ENCODE measurements at regions not wholly inside any gene's neighbourhood (a gene's known extent, or its start where the extent isn't known, plus 50 kb on each side); places are given as distances from the start of the nearest gene placed in this dataset.
A peak's percentile ranks its signal among the peaks of the same experiment; 100 is the strongest.

DNA sequence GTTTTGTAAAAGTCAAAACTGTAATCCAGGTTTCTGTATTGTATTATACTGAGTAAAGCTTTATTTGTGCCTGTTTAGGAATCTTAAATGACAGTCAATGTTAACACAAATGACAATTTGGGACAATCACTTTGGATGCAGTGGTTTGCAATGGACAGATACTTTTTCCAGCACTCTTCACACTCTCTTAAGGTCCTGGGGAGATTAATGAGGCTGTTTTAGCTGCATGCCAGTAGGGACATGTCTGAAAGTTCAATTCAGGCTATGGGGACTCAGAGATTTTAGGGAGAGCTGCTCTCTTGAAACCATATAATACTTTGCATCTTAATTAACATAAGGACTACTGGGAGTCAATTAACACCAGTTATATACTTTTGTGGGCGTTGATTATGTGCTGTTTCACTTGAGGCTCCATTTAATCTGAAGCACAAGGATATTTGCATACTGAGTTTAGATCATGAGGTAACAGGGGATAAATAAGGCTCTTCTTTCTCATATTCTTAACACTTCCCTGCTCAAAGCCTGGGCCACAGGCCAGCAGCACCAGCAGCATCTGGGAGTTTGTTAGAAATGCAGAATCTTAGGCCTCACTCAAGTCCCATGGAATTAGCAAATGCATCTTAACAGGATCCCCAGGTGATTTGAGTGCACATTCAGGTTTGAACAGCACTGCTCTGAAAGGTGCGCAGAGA lies 972.8 kb downstream of the PLOD2 start:
- H4K20me1 ChIP-seq (replicated peaks; ENCODE audit: insufficient read depth) = no peaks in the 10 kb centered on the region
- H3K27me3 ChIP-seq (ENCODE audit: insufficient read depth) = no peaks in the 10 kb centered on the region
- no peaks in the 10 kb centered on the region for H3K27me3 Mint-ChIP-seq (ENCODE audit: insufficient read depth, low read depth, poor library complexity)
- H3K9me3 Mint-ChIP-seq = no peaks in the 10 kb centered on the region
- no peak overlapping the region for H2AFZ ChIP-seq
- no peaks in the 10 kb centered on the region for H3F3A ChIP-seq (replicated peaks; ENCODE audit: low read depth)
- no peak; the same call in 2 of the 3 replicates for ATAC-seq
- TF ChIP-seq, protein P1, sequence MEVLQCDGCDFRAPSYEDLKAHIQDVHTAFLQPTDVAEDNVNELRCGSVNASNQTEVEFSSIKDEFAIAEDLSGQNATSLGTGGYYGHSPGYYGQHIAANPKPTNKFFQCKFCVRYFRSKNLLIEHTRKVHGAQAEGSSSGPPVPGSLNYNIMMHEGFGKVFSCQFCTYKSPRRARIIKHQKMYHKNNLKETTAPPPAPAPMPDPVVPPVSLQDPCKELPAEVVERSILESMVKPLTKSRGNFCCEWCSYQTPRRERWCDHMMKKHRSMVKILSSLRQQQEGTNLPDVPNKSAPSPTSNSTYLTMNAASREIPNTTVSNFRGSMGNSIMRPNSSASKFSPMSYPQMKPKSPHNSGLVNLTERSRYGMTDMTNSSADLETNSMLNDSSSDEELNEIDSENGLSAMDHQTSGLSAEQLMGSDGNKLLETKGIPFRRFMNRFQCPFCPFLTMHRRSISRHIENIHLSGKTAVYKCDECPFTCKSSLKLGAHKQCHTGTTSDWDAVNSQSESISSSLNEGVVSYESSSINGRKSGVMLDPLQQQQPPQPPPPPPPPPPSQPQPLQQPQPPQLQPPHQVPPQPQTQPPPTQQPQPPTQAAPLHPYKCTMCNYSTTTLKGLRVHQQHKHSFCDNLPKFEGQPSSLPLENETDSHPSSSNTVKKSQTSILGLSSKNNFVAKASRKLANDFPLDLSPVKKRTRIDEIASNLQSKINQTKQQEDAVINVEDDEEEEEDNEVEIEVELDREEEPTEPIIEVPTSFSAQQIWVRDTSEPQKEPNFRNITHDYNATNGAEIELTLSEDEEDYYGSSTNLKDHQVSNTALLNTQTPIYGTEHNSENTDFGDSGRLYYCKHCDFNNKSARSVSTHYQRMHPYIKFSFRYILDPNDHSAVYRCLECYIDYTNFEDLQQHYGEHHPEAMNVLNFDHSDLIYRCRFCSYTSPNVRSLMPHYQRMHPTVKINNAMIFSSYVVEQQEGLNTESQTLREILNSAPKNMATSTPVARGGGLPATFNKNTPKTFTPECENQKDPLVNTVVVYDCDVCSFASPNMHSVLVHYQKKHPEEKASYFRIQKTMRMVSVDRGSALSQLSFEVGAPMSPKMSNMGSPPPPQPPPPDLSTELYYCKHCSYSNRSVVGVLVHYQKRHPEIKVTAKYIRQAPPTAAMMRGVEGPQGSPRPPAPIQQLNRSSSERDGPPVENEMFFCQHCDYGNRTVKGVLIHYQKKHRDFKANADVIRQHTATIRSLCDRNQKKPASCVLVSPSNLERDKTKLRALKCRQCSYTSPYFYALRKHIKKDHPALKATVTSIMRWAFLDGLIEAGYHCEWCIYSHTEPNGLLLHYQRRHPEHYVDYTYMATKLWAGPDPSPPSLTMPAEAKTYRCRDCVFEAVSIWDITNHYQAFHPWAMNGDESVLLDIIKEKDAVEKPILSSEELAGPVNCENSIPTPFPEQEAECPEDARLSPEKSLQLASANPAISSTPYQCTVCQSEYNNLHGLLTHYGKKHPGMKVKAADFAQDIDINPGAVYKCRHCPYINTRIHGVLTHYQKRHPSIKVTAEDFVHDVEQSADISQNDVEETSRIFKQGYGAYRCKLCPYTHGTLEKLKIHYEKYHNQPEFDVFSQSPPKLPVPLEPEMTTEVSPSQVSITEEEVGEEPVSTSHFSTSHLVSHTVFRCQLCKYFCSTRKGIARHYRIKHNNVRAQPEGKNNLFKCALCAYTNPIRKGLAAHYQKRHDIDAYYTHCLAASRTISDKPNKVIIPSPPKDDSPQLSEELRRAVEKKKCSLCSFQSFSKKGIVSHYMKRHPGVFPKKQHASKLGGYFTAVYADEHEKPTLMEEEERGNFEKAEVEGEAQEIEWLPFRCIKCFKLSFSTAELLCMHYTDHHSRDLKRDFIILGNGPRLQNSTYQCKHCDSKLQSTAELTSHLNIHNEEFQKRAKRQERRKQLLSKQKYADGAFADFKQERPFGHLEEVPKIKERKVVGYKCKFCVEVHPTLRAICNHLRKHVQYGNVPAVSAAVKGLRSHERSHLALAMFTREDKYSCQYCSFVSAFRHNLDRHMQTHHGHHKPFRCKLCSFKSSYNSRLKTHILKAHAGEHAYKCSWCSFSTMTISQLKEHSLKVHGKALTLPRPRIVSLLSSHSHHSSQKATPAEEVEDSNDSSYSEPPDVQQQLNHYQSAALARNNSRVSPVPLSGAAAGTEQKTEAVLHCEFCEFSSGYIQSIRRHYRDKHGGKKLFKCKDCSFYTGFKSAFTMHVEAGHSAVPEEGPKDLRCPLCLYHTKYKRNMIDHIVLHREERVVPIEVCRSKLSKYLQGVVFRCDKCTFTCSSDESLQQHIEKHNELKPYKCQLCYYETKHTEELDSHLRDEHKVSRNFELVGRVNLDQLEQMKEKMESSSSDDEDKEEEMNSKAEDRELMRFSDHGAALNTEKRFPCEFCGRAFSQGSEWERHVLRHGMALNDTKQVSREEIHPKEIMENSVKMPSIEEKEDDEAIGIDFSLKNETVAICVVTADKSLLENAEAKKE (CRISPR knock-in tag; IDR thresholded peaks at IDR 0.05) = no peak
- no peak for TF ChIP-seq CREB1 (CRISPR knock-in tag; IDR thresholded peaks at IDR 0.05; ENCODE audit: low read depth)
- TF ChIP-seq POLR2AphosphoS5 (IDR thresholded peaks at IDR 0.05; ENCODE audit: low read depth) = no peak
- TF ChIP-seq, protein P2, sequence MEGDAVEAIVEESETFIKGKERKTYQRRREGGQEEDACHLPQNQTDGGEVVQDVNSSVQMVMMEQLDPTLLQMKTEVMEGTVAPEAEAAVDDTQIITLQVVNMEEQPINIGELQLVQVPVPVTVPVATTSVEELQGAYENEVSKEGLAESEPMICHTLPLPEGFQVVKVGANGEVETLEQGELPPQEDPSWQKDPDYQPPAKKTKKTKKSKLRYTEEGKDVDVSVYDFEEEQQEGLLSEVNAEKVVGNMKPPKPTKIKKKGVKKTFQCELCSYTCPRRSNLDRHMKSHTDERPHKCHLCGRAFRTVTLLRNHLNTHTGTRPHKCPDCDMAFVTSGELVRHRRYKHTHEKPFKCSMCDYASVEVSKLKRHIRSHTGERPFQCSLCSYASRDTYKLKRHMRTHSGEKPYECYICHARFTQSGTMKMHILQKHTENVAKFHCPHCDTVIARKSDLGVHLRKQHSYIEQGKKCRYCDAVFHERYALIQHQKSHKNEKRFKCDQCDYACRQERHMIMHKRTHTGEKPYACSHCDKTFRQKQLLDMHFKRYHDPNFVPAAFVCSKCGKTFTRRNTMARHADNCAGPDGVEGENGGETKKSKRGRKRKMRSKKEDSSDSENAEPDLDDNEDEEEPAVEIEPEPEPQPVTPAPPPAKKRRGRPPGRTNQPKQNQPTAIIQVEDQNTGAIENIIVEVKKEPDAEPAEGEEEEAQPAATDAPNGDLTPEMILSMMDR (conservative IDR thresholded peaks at IDR 0.05; ENCODE audit: low read depth in 2 of 2) = no peak
- TF ChIP-seq, protein P3, sequence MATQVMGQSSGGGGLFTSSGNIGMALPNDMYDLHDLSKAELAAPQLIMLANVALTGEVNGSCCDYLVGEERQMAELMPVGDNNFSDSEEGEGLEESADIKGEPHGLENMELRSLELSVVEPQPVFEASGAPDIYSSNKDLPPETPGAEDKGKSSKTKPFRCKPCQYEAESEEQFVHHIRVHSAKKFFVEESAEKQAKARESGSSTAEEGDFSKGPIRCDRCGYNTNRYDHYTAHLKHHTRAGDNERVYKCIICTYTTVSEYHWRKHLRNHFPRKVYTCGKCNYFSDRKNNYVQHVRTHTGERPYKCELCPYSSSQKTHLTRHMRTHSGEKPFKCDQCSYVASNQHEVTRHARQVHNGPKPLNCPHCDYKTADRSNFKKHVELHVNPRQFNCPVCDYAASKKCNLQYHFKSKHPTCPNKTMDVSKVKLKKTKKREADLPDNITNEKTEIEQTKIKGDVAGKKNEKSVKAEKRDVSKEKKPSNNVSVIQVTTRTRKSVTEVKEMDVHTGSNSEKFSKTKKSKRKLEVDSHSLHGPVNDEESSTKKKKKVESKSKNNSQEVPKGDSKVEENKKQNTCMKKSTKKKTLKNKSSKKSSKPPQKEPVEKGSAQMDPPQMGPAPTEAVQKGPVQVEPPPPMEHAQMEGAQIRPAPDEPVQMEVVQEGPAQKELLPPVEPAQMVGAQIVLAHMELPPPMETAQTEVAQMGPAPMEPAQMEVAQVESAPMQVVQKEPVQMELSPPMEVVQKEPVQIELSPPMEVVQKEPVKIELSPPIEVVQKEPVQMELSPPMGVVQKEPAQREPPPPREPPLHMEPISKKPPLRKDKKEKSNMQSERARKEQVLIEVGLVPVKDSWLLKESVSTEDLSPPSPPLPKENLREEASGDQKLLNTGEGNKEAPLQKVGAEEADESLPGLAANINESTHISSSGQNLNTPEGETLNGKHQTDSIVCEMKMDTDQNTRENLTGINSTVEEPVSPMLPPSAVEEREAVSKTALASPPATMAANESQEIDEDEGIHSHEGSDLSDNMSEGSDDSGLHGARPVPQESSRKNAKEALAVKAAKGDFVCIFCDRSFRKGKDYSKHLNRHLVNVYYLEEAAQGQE (IDR thresholded peaks at IDR 0.05; ENCODE audit: unreplicated experiment) = no peak
- no peak for TF ChIP-seq NANOG (IDR thresholded peaks at IDR 0.05; ENCODE audit: borderline replicate concordance)
- no peak for TF ChIP-seq JUNB (IDR thresholded peaks at IDR 0.05; ENCODE audit: unreplicated experiment)
- TF ChIP-seq, protein P4, sequence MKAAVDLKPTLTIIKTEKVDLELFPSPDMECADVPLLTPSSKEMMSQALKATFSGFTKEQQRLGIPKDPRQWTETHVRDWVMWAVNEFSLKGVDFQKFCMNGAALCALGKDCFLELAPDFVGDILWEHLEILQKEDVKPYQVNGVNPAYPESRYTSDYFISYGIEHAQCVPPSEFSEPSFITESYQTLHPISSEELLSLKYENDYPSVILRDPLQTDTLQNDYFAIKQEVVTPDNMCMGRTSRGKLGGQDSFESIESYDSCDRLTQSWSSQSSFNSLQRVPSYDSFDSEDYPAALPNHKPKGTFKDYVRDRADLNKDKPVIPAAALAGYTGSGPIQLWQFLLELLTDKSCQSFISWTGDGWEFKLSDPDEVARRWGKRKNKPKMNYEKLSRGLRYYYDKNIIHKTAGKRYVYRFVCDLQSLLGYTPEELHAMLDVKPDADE (IDR thresholded peaks at IDR 0.05) = no peak
- TF ChIP-seq EZH2 (IDR thresholded peaks at IDR 0.05; ENCODE audit: low read depth, unreplicated experiment) = no peak
- TF ChIP-seq ZNF114 (CRISPR knock-in tag; IDR thresholded peaks at IDR 0.05) = no peak
- H3K79me2 ChIP-seq (replicated peaks; ENCODE audit: insufficient read depth) = no peaks in the 10 kb centered on the region
- peaks cover 9% of the 10 kb centered on the region for H3K4me1 ChIP-seq (ENCODE audit: insufficient read depth)
- H3K36me3 Mint-ChIP-seq (ENCODE audit: low read depth) = no peaks in the 10 kb centered on the region
- no peak overlapping the region for H3K4me3 Mint-ChIP-seq
- no peaks in the 10 kb centered on the region for H3K9me2 ChIP-seq (ENCODE audit: insufficient read depth)
- H3K27ac Mint-ChIP-seq = peak overlapping the region; percentile 2
- H3K4me1 Mint-ChIP-seq = peaks cover 7% of the 10 kb centered on the region; the same call in 2 of the 3 replicates
- no peak overlapping the region for H3K4me3 ChIP-seq
- no peak overlapping the region for H3K27ac ChIP-seq (ENCODE audit: low read depth)
- DNase-seq (ENCODE audit: low spot score) = no peak
- no peak overlapping the region; the same call in 1 of the 2 replicates for H3K4me2 ChIP-seq
- no peaks in the 10 kb centered on the region for H3K36me3 ChIP-seq (ENCODE audit: insufficient read depth)
